H1 (cell line): ENCODE measurements at regions not wholly inside any gene's neighbourhood (a gene's known extent, or its start where the extent isn't known, plus 50 kb on each side); places are given as distances from the start of the nearest gene placed in this dataset.

Experiments
- CTCF ChIA-PET: fragments of 300-600 bp; sonication (Branson Sonifier 250); formaldehyde crosslinking; loops from one replicate; lab custom pipeline; 2021; ENCODE audit not compliant: partially characterized antibody; lab: Charles Lee
- POLR2A ChIA-PET: fragments of 300-600 bp; sonication (Branson Sonifier 250); formaldehyde crosslinking; loops from one replicate; lab custom pipeline; 2021; ENCODE audit warnings: inconsistent platforms; ENCODE audit not compliant: partially characterized antibody; lab: Charles Lee
- DNase-seq, 2 experiments: peaks; one replicate each; pipeline versions ENCODE4 v3.0.0 to v3.0.0-alpha.2; 2010 to 2022; ENCODE audit warnings: low spot score in 2 of 2, low read depth in 1 of 2, mixed read lengths in 1 of 2
- FAIRE-seq: peaks from 2 replicates; lab custom pipeline; 2011; peaks lifted over from hg19 to GRCh38; lab: Jason Lieb, UNC
- H2AFZ ChIP-seq: 2 replicates; pipeline ENCODE4 v1.8.1; 2012; ENCODE audit warnings: low read length, inconsistent platforms
- H2AK5ac ChIP-seq: 2 replicates; pipeline ENCODE4 v1.6.1; 2013; ENCODE audit warnings: low read depth, low read length
- H2BK120ac ChIP-seq: replicated peaks from 2 replicates; pipeline ENCODE3; 2013; ENCODE audit warnings: low read depth, low read length, inconsistent platforms
- H2BK12ac ChIP-seq: 2 replicates; pipeline ENCODE4 v1.6.1; 2013; ENCODE audit warnings: low read depth, low read length
- H2BK15ac ChIP-seq: 2 replicates; pipeline ENCODE4 v1.6.1; 2013; ENCODE audit warnings: low read length
- H2BK20ac ChIP-seq: 2 replicates; pipeline ENCODE4 v1.6.1; 2013; ENCODE audit warnings: low read length
- H2BK5ac ChIP-seq: 2 replicates; pipeline ENCODE4 v1.6.1; 2013; ENCODE audit warnings: low read depth, low read length
- H3K14ac ChIP-seq: 2 replicates; pipeline ENCODE4 v1.6.1; 2013; ENCODE audit warnings: inconsistent platforms; ENCODE audit not compliant: insufficient read length
- H3K18ac ChIP-seq: 2 replicates; pipeline ENCODE4 v1.6.1; 2013; ENCODE audit warnings: low read length; ENCODE audit errors: extremely low read depth
- H3K23ac ChIP-seq: 2 replicates; pipeline ENCODE4 v1.6.1; 2013; ENCODE audit warnings: inconsistent platforms; ENCODE audit not compliant: insufficient read length
- H3K23me2 ChIP-seq: 2 replicates; pipeline ENCODE4 v1.6.1; 2013; ENCODE audit warnings: low read depth, low read length
- H3K27ac ChIP-seq: 2 replicates; pipeline ENCODE4 v1.6.1; 2011; ENCODE audit warnings: low read depth, low read length, inconsistent platforms
- H3K27me3 ChIP-seq, 4 experiments: replicated peaks in 1 of 4; 1 replicate in 1 of 4; 2 replicates in 3 of 4; pipeline versions ENCODE4 v1.6.1 to v1.8.1; 2011 to 2013; ENCODE audit warnings: low read length in 3 of 4, mild to moderate bottlenecking in 3 of 4, inconsistent platforms in 2 of 4, mixed read lengths in 2 of 4, moderate library complexity in 1 of 4; ENCODE audit not compliant: control insufficient read depth in 3 of 4, insufficient read depth in 3 of 4; ENCODE audit errors: extremely low read depth in 1 of 4
- H3K36me3 ChIP-seq, 4 experiments: 2 replicates each; pipeline versions ENCODE4 v1.6.1 to v1.8.1; 2011 to 2013; ENCODE audit warnings: mild to moderate bottlenecking in 4 of 4, low read length in 3 of 4, moderate library complexity in 2 of 4, control low read depth in 1 of 4, inconsistent platforms in 1 of 4; ENCODE audit not compliant: insufficient read depth in 4 of 4, control insufficient read depth in 2 of 4
- H3K4ac ChIP-seq: replicated peaks from 2 replicates; pipeline ENCODE3; 2013; ENCODE audit warnings: low read length, low read depth, mixed read lengths, inconsistent platforms; ENCODE audit not compliant: insufficient read length
- H3K4me1 ChIP-seq, 4 experiments: replicated peaks in 1 of 4; 1 replicate in 1 of 4; 2 replicates in 3 of 4; pipeline versions ENCODE4 v1.6.1 to v1.8.1; 2011 to 2013; ENCODE audit warnings: low read length in 3 of 4, inconsistent platforms in 2 of 4, mixed read lengths in 1 of 4; ENCODE audit not compliant: insufficient read depth in 4 of 4, control insufficient read depth in 3 of 4
- H3K4me2 ChIP-seq, 2 experiments: 2 replicates each; pipeline versions ENCODE4 v1.6.1 to v1.8.1; 2011 to 2013; ENCODE audit warnings: low read depth in 2 of 2, low read length in 2 of 2, control low read depth in 1 of 2, inconsistent platforms in 1 of 2, mild to moderate bottlenecking in 1 of 2; ENCODE audit not compliant: insufficient read depth in 1 of 2
- H3K4me3 ChIP-seq, 4 experiments: fragments of 200-600, 300-600 bp in 1 of 4; sonication (generic), shearing (Covaris generic), sonication (Bioruptor Twin) in 1 of 4; 2 replicates each; pipeline versions ENCODE4 v1.5.1 to v1.8.1; 2011 to 2016; ENCODE audit warnings: low read length in 4 of 4, low read depth in 3 of 4, control low read depth in 2 of 4, inconsistent platforms in 2 of 4, mild to moderate bottlenecking in 2 of 4, mixed read lengths in 1 of 4, moderate library complexity in 1 of 4; ENCODE audit not compliant: insufficient read depth in 2 of 4; ENCODE audit errors: extremely low read depth in 1 of 4
- H3K56ac ChIP-seq: replicated peaks from 2 replicates; pipeline ENCODE3; 2013; ENCODE audit warnings: low read depth, mild to moderate bottlenecking, mixed read lengths, low read length, inconsistent platforms; ENCODE audit not compliant: insufficient read length
- H3K79me1 ChIP-seq: 2 replicates; pipeline ENCODE4 v1.6.1; 2013; ENCODE audit warnings: low read depth, low read length, control low read depth
- H3K79me2 ChIP-seq, 2 experiments: 2 replicates each; pipeline versions ENCODE4 v1.6.1 to v1.8.1; 2012 to 2013; ENCODE audit warnings: low read length in 2 of 2, mild to moderate bottlenecking in 2 of 2, inconsistent platforms in 1 of 2; ENCODE audit not compliant: insufficient read depth in 2 of 2, control insufficient read depth in 1 of 2
- H3K9ac ChIP-seq, 4 experiments: replicated peaks in 1 of 4; 1 replicate in 1 of 4; 2 replicates in 3 of 4; pipeline versions ENCODE4 v1.6.1 to v1.8.1; 2011 to 2013; ENCODE audit warnings: low read depth in 3 of 4, low read length in 3 of 4, control low read depth in 2 of 4, mild to moderate bottlenecking in 2 of 4, moderate library complexity in 2 of 4, inconsistent platforms in 1 of 4; ENCODE audit errors: extremely low read depth in 1 of 4
- H3K9me3 ChIP-seq, 2 experiments: 2 replicates each; pipeline versions ENCODE4 v1.6.1 to v1.8.1; 2012 to 2013; ENCODE audit warnings: mild to moderate bottlenecking in 2 of 2, moderate library complexity in 2 of 2, control low read depth in 1 of 2, inconsistent platforms in 1 of 2, low read depth in 1 of 2, low read length in 1 of 2, mixed read lengths in 1 of 2; ENCODE audit not compliant: insufficient read depth in 2 of 2
- H4K20me1 ChIP-seq, 2 experiments: replicated peaks in 1 of 2; 2 replicates each; pipeline versions ENCODE3 to v1.8.1; 2011 to 2013; ENCODE audit warnings: inconsistent platforms in 2 of 2, low read length in 2 of 2, mild to moderate bottlenecking in 1 of 2; ENCODE audit not compliant: insufficient read depth in 2 of 2, control insufficient read depth in 1 of 2
- H4K5ac ChIP-seq: 2 replicates; pipeline ENCODE4 v1.6.1; 2013; ENCODE audit warnings: low read length, low read depth, mixed read lengths, inconsistent platforms; ENCODE audit not compliant: insufficient read length
- H4K8ac ChIP-seq: 2 replicates; pipeline ENCODE4 v1.8.0; 2013; ENCODE audit warnings: mild to moderate bottlenecking, moderate library complexity, low read length, inconsistent platforms; ENCODE audit not compliant: insufficient read depth; ENCODE audit errors: extremely low read depth
- H4K91ac ChIP-seq: replicated peaks from 2 replicates; pipeline ENCODE3; 2013; ENCODE audit warnings: low read length, mixed read lengths, inconsistent platforms; ENCODE audit not compliant: insufficient read length
- EP300 ChIP-seq, 2 experiments: IDR thresholded peaks; 1 replicate in 1 of 2; 2 replicates in 1 of 2; pipeline ENCODE4 v1.6.1; 2011 to 2012; ENCODE audit warnings: low read depth in 2 of 2, low read length in 2 of 2, mild to moderate bottlenecking in 2 of 2, borderline replicate concordance in 1 of 2, inconsistent platforms in 1 of 2, moderate library complexity in 1 of 2
- EZH2 ChIP-seq: fragments of 200-600 bp; sonication (generic); IDR thresholded peaks from 2 replicates; pipeline ENCODE4 v1.7.1; 2012; ENCODE audit warnings: low read depth, mild to moderate bottlenecking, moderate library complexity, low read length, inconsistent platforms; ENCODE audit not compliant: severe bottlenecking
- GTF2F1 ChIP-seq: IDR thresholded peaks from 2 replicates; pipeline ENCODE4 v1.6.1; 2012; ENCODE audit warnings: low read depth, low read length, improper control_type of control experiment, borderline replicate concordance
- HDAC6 ChIP-seq: IDR thresholded peaks from one replicate; pipeline ENCODE4 v1.7.1; 2012; ENCODE audit warnings: low read depth, mild to moderate bottlenecking, inconsistent platforms, low read length, moderate library complexity
- JUND ChIP-seq: IDR thresholded peaks from 2 replicates; pipeline ENCODE4 v1.6.1; 2011; ENCODE audit warnings: mild to moderate bottlenecking, improper control_type of control experiment, low read length
- MAFK ChIP-seq: IDR thresholded peaks from 2 replicates; pipeline ENCODE4 v1.6.1; 2012; ENCODE audit warnings: low read depth, mild to moderate bottlenecking, improper control_type of control experiment, low read length
- PHF8 ChIP-seq: fragments of 200-600 bp; sonication (generic); conservative IDR thresholded peaks from 2 replicates; pipeline ENCODE4 v1.7.1; 2012; ENCODE audit warnings: low read depth, mild to moderate bottlenecking, inconsistent platforms, low read length, moderate library complexity
- POLR2AphosphoS5 ChIP-seq: IDR thresholded peaks from 2 replicates; pipeline ENCODE4 v1.6.1; 2011; ENCODE audit warnings: low read depth, low read length
- SIN3A ChIP-seq, 2 experiments: IDR thresholded peaks in 1 of 2; conservative IDR thresholded peaks in 1 of 2; 2 replicates each; pipeline ENCODE4 v1.6.1; 2011 to 2012; ENCODE audit warnings: low read length in 2 of 2, improper control_type of control experiment in 1 of 2, low read depth in 1 of 2, mild to moderate bottlenecking in 1 of 2
- SP2 ChIP-seq: IDR thresholded peaks from 2 replicates; pipeline ENCODE4 v1.6.1; 2012; ENCODE audit warnings: mild to moderate bottlenecking, low read length, inconsistent platforms
- SUZ12 ChIP-seq: fragments of 200-600 bp; sonication (generic); IDR thresholded peaks from 2 replicates; pipeline ENCODE4 v1.6.1; 2012; ENCODE audit warnings: mild to moderate bottlenecking, inconsistent platforms, low read length, moderate library complexity, mixed read lengths
- TAF7 ChIP-seq: optimal IDR thresholded peaks from 2 replicates; pipeline ENCODE3; 2011; ENCODE audit warnings: low read depth, mild to moderate bottlenecking, inconsistent platforms, low read length, moderate library complexity, borderline replicate concordance
- TCF12 ChIP-seq: IDR thresholded peaks from 2 replicates; pipeline ENCODE4 v1.6.1; 2011; ENCODE audit warnings: low read depth, mild to moderate bottlenecking, low read length
- TEAD4 ChIP-seq: IDR thresholded peaks from 2 replicates; pipeline ENCODE4 v1.6.1; 2012; ENCODE audit warnings: low read depth, low read length, inconsistent platforms, mixed read lengths
- whole genome bisulfite sequencing, 2 experiments: shearing (Covaris generic) in 1 of 2; methylation state at CpG; one replicate each; pipeline versions ENCODE4 v1.1.6 to v1.1.7; 2013 to 2015; ENCODE audit warnings: low lambda C conversion rate in 2 of 2, mixed read lengths in 2 of 2, inconsistent platforms in 1 of 2, low coverage in 1 of 2, missing lambda C conversion rate in 1 of 2; ENCODE audit not compliant: insufficient replicate concordance in 2 of 2, insufficient coverage in 1 of 2, insufficient read length in 1 of 2; ENCODE audit errors: extremely low coverage in 1 of 2, missing lambda C conversion rate in 1 of 2; 5-methylcytosine and 5-hydroxymethylcytosine counted together

DNA sequence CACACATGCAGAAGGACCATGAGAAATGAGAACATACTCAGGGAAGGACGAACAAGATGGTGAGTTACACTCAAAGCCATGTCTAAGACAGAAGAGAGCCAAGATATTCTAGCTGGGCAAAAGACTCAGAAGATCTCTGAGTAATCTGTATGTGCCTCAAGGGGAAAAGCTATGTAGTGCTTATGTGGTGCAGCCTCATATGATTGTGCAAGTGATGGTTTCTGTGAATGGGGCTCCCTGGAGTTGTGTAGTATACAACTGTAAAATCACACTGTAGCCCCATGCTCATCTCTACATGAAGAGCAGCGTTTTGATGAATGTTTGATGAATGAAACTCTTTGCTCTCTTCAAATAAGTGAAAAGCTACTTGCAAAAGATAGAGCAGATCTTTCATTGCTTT lies 57.5 kb downstream of the OSR1 start:
- ChIA-PET CTCF (interaction anchor here (0.6 to 1.5 kb wide), 6 partner anchors 20 to 781 kb away, joined by 3 read pairs; no protein-coding TSS in a partner anchor), POLR2A (interaction anchor here (0.8 kb wide), 1 partner anchor 160 kb away, joined by 3 read pairs; no protein-coding TSS in a partner anchor)
- H2AK5ac ChIP-seq, result no peak overlapping the region
- no peaks in the 10 kb centered on the region for H3K36me3 ChIP-seq
- H3K79me1 ChIP-seq, result no peaks in the 10 kb centered on the region
- no peak overlapping the region for H3K14ac ChIP-seq
- no peak overlapping the region for H3K4me3 ChIP-seq
- DNase-seq, result no peak
- H4K91ac ChIP-seq, result no peak overlapping the region
- H2BK12ac ChIP-seq, result no peak overlapping the region
- H3K23me2 ChIP-seq, result no peaks in the 10 kb centered on the region
- H3K27ac ChIP-seq, result no peak overlapping the region
- no peak overlapping the region for H4K5ac ChIP-seq
- H2BK120ac ChIP-seq, result no peak overlapping the region
- H3K56ac ChIP-seq, result no peak overlapping the region
- no peak overlapping the region for H3K4ac ChIP-seq
- no peak overlapping the region for H2BK20ac ChIP-seq
- H2BK5ac ChIP-seq, result no peak overlapping the region
- no peak overlapping the region for H4K8ac ChIP-seq
- H3K79me2 ChIP-seq, result no peaks in the 10 kb centered on the region
- no peaks in the 10 kb centered on the region for H3K27me3 ChIP-seq
- peak overlapping the region in 1 of 4 experiments; percentile 8; a peak in 1 of 7 replicates for H3K9ac ChIP-seq
- no peak overlapping the region for H2BK15ac ChIP-seq
- no peak overlapping the region for H2AFZ ChIP-seq
- no peaks in the 10 kb centered on the region; a peak in 2 of 7 replicates for H3K4me1 ChIP-seq
- no peak overlapping the region for H3K23ac ChIP-seq
- H3K9me3 ChIP-seq, result no peaks in the 10 kb centered on the region; a peak in 1 of 4 replicates
- no peak overlapping the region for H3K18ac ChIP-seq
- no peak overlapping the region for H3K4me2 ChIP-seq
- WGBS, 2 experiments, result 90% methylated on average over 2 of the region's 2 CpGs; no CpG with 5 or more reads in 1 of the 2 experiments
- FAIRE-seq, result no peak
- H4K20me1 ChIP-seq, result no peaks in the 10 kb centered on the region
- TF ChIP-seq SP2 (no peak), MAFK (no peak), EP300 (IDR thresholded peaks at IDR 0.05; ENCODE audit: borderline replicate concordance in 1 of 2, low read depth in 2 of 2, low read length in 2 of 2) (no peak), PHF8 (no peak), SUZ12 (no peak), GTF2F1 (no peak), JUND (no peak), EZH2 (no peak), TAF7 (no peak), SIN3A (conservative IDR thresholded peaks at IDR 0.05 in 1 of 2, IDR thresholded peaks at IDR 0.05 in 1 of 2; ENCODE audit: low read depth in 1 of 2, low read length in 2 of 2) (no peak), POLR2AphosphoS5 (no peak), TEAD4 (no peak), HDAC6 (no peak), TCF12 (no peak)
